Gastrocnemius medialis (tissue), 4 donors: ENCODE measurements at regions not wholly inside any gene's neighbourhood (a gene's known extent, or its start where the extent isn't known, plus 50 kb on each side); places are given as distances from the start of the nearest gene placed in this dataset.

Source experiments
- CTCF ChIP-seq, 5 experiments: fragments of 450-650 bp in 3 of 5; fragments of 200-600 bp in 2 of 5; sonication (generic) in 2 of 5; IDR thresholded peaks in 4 of 5; conservative IDR thresholded peaks in 1 of 5; 1 replicate in 4 of 5; 2 replicates in 1 of 5; pipeline ENCODE4 v1.5.1; 2016 to 2019; ENCODE audit warnings: antibody characterized with exemption in 5 of 5, mild to moderate bottlenecking in 3 of 5, moderate library complexity in 3 of 5
- POLR2A ChIP-seq, 2 donors: fragments of 450-650 bp; IDR thresholded peaks; one replicate each; pipeline ENCODE4 v1.6.1; 2017; ENCODE audit warnings: antibody characterized with exemption in 2 of 2, mild to moderate bottlenecking in 2 of 2, moderate library complexity in 2 of 2

DNA sequence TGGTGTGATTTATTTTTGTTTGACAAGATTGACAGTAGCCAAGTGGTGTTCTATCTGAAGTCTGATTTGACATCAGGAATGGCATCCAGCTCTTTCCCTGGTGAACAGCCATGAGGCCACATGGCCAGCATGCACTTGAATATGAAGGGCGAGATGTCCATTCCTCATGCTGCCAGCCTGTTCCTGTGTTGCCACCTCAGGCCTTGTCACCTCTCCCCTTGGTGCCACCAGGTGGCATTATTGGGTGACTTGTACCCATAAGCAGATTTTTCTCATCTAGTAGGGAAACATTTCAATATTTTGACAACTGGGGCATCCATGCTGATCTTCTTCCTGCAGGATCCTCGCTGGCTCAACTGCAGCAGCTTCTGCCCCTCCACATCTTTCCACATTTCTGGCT lies 199.1 kb downstream of the ERMARD start:
- TF ChIP-seq CTCF (IDR thresholded peaks at IDR 0.05 in 4 of 5, conservative IDR thresholded peaks at IDR 0.05 in 1 of 5) (peak in 2 of 5 experiments; percentile 31 to 34), POLR2A (IDR thresholded peaks at IDR 0.05) (no peak)
